Right lobe of liver (tissue), 6 donors: ENCODE measurements at regions not wholly inside any gene's neighbourhood (a gene's known extent, or its start where the extent isn't known, plus 50 kb on each side); places are given as distances from the start of the nearest gene placed in this dataset.

ENCODE experiments used
- ATAC-seq, 4 donors: fragments of 200-7000 bp; cut with Tn5 transposase; one replicate each; pipeline ENCODE4 v1.9.1; 2020; ENCODE audit warnings: mild to moderate bottlenecking in 4 of 4, moderate library complexity in 4 of 4
- DNase-seq, 3 donors: peaks; one replicate each; pipeline ENCODE4 v3.0.0-alpha.2; 2020
- H3K27ac ChIP-seq, 3 donors: fragments of 200-600 bp; one replicate each; pipeline ENCODE4 v1.8.0; 2022
- H3K27me3 ChIP-seq, 2 donors: fragments of 200-600 bp; one replicate each; pipeline ENCODE4 v1.8.0; 2022
- H3K36me3 ChIP-seq, 4 donors: fragments of 200-600 bp; sonication (generic) in 1 of 4; one replicate each; pipeline versions ENCODE4 v1.5.1 to v1.8.0; 2017 to 2022; ENCODE audit warnings: control low read depth in 1 of 4
- H3K4me1 ChIP-seq, 4 donors: fragments of 200-600 bp; sonication (generic) in 1 of 4; one replicate each; pipeline versions ENCODE4 v1.5.1 to v1.8.0; 2017 to 2022; ENCODE audit warnings: control low read depth in 1 of 4
- H3K4me3 ChIP-seq, 3 donors: fragments of 200-600 bp; one replicate each; pipeline ENCODE4 v1.8.0; 2022
- H3K9me3 ChIP-seq, 4 donors: fragments of 200-600 bp; sonication (generic) in 1 of 4; one replicate each; pipeline versions ENCODE4 v1.5.1 to v1.8.0; 2017 to 2022; ENCODE audit warnings: control low read depth in 1 of 4
- CTCF ChIP-seq, 4 donors: fragments of 200-600 bp in 3 of 4; fragments of 450-650 bp in 1 of 4; IDR thresholded peaks; one replicate each; pipeline versions ENCODE4 v1.5.1 to v1.8.0; 2016 to 2022; ENCODE audit warnings: antibody characterized with exemption in 4 of 4, mild to moderate bottlenecking in 2 of 4
- POLR2A ChIP-seq: fragments of 450-650 bp; IDR thresholded peaks from one replicate; pipeline ENCODE4 v1.6.1; 2017; ENCODE audit warnings: antibody characterized with exemption, mild to moderate bottlenecking
- WGBS: methylation state at CpG from one replicate; pipeline ENCODE4 v1.1.6; 2018; ENCODE audit warnings: low coverage, low lambda C conversion rate; ENCODE audit not compliant: insufficient coverage; ENCODE audit errors: missing lambda C conversion rate; 5-methylcytosine and 5-hydroxymethylcytosine counted together
- intact Hi-C, 2 donors: fragments of 100-400 bp; cut with DNase I; formaldehyde crosslinking; loops; one replicate each; pipeline versions ENCODE4 v1.11.2 to v1.14.1; 2022
- donor health status: DM: no; HTN: yes; CAD: no.
- donor health status: DM: no; HTN: no; CAD: no.
- donor health status: DM: no; HTN: no; CAD: no.
- donor health status: DM: no; HTN: yes; CAD: no.
- donor health status: DM: no; HTN: yes; CAD: no.

DNA sequence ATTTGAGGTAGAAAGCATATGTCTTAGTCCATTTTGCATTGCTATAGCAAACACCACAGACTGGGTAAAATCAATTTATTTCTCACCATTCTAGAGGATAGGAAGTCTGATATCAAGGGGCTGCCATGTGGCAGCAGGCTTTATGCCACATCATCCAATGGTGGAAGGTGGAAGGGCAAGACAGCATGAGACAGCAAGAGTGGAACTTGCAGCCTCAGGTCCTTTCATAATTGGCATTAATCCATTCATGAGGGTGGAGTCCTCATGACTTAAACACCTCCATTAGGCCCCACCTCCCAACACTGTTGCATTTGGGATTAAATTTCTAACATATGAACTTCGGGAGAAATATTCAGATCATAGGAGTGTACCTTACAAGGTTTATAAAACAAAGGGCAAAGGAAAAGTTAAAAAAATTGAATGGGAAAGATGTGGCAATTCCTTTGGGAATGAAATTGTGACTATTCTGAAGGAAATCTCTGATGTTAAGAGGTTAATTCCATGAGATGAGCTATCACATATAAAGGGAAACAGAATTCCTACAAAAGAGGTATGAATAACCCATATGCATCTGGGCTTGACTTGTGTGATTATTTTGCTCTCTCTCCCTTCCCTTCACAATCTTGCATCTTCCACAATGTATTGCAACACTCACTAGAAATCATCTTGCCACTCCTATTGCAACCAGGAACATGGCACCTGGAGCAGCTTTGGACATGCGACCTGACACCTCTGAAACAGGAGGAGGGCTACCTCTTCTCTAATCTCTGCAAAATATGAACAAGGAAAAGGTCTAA, 507.8 kb downstream of the EPHA4 start:
- ATAC-seq (no peak), DNase-seq (no peak)
- Histone ChIP-seq H3K27ac (no peak overlapping the region), H3K36me3 (no peaks in the 10 kb centered on the region), H3K4me1 (no peaks in the 10 kb centered on the region), H3K4me3 (no peak overlapping the region), H3K27me3 (no peaks in the 10 kb centered on the region), H3K9me3 (no peaks in the 10 kb centered on the region)
- TF ChIP-seq POLR2A (no peak), CTCF (IDR thresholded peaks at IDR 0.05) (no peak)
- 56% methylated on average over 2 of the region's 2 CpGs for WGBS
- intact Hi-C loops: no loop called here

DNA sequence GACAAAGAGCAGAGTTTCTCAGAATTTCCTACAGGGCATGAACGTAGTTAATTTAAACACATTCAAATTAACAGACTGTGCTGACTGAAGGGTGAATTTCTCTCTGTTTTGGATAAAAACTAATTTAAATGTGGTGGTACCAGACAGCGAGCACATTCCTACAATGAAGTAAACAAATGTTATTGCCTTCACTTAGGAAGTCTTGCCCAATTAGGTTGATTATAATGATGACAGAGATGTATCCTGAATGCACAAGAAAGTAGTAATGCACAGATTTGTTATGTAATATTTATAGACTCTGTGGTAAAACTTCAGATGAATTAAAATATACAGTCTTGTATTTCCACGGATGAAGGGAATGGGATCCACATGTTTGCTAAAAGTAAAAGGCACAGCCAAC, 507.2 kb downstream of the EPHA4 start:
- DNase-seq (no peak), ATAC-seq (no peak)
- TF ChIP-seq CTCF (IDR thresholded peaks at IDR 0.05): no peak
- TF ChIP-seq POLR2A: no peak
- no peak overlapping the region for H3K27ac ChIP-seq
- no peaks in the 10 kb centered on the region for H3K27me3 ChIP-seq
- no peaks in the 10 kb centered on the region for H3K4me1 ChIP-seq
- no peaks in the 10 kb centered on the region for H3K36me3 ChIP-seq
- intact Hi-C loops: no loop called here
- 48% methylated on average over 3 of the region's 3 CpGs for WGBS
- H3K9me3 ChIP-seq: no peaks in the 10 kb centered on the region
- H3K4me3 ChIP-seq: no peak overlapping the region

- Histone ChIP-seq H3K4me3 (no peak overlapping the region), H3K27ac (no peak overlapping the region), H3K9me3 (no peaks in the 10 kb centered on the region), H3K4me1 (no peaks in the 10 kb centered on the region), H3K36me3 (no peaks in the 10 kb centered on the region), H3K27me3 (no peaks in the 10 kb centered on the region)
- ATAC-seq (no peak), DNase-seq (no peak)
- intact Hi-C loops: no loop called here
- no peak for TF ChIP-seq POLR2A
- TF ChIP-seq CTCF (IDR thresholded peaks at IDR 0.05): no peak
Observed at GRCh38 chr2:221068123-221068522, 504.0 kb downstream of the EPHA4 start.

DNA sequence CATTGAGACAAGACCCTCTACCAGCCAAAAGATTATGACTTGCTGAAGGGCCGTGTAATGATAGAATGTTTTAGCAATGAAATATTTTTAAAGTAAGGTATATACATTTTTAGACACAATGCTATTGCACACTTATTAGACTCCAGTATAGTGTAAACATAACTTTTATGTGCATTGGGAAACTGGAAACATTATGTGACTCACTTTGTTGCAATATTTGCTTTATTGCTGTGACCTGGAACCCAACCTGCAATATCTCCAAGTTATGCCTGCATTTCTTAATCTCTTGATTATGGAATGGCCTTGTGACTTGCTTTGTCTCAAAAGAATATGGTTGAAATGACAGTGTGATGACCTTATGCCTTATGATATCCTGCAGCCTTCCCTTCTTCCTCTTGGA, 502.0 kb downstream of the EPHA4 start:
- intact Hi-C loops: no loop called here
- no peak for ATAC-seq
- H3K27ac ChIP-seq: no peak overlapping the region
- 80% methylated on average over 1 of the region's 1 CpG for WGBS
- no peak overlapping the region for H3K4me3 ChIP-seq
- H3K9me3 ChIP-seq: no peaks in the 10 kb centered on the region
- DNase-seq: no peak
- no peaks in the 10 kb centered on the region for H3K4me1 ChIP-seq
- no peaks in the 10 kb centered on the region for H3K27me3 ChIP-seq
- TF ChIP-seq POLR2A (no peak), CTCF (IDR thresholded peaks at IDR 0.05) (no peak)
- H3K36me3 ChIP-seq: no peaks in the 10 kb centered on the region
